Naive thymus-derived CD4-positive, alpha-beta T cell (primary cell): ENCODE measurements at regions not wholly inside any gene's neighbourhood (a gene's known extent, or its start where the extent isn't known, plus 50 kb on each side); places are given as distances from the start of the nearest gene placed in this dataset.
A peak's percentile ranks its signal among the peaks of the same experiment; 100 is the strongest.
"Not testable (repeated sequence)": the region's sequence is repeated elsewhere in the genome, so short reads cannot be mapped to it uniquely, and the experiment has no call there.

Source experiments
- ATAC-seq: fragments of 150-1000 bp; cut with Tn5 transposase; 2 replicates; pipeline ENCODE4 v1.10.0; 2021; ENCODE audit warnings: mild to moderate bottlenecking, moderate library complexity
- CTCF ChIA-PET: fragments of 350-600 bp; sonication (Branson Sonifier 250); formaldehyde crosslinking; loops from one replicate; lab custom pipeline; 2021; ENCODE audit warnings: antibody characterized with exemption; lab: Charles Lee
- POLR2A ChIA-PET: fragments of 350-600 bp; sonication (Branson Sonifier 250); formaldehyde crosslinking; loops from one replicate; lab custom pipeline; 2021; ENCODE audit warnings: antibody characterized with exemption, inconsistent platforms; lab: Charles Lee
- DNase-seq, 9 donors: peaks; one replicate each; pipeline versions ENCODE4 v3.0.0 to v3.0.0-alpha.2; 2020 to 2022; ENCODE audit warnings: mixed read lengths in 1 of 9
- H3K27ac ChIP-seq: one replicate; pipeline ENCODE4 v1.7.0; 2013; ENCODE audit warnings: mild to moderate bottlenecking, low read depth, low read length, moderate library complexity
- H3K27me3 ChIP-seq, 2 donors: one replicate each; pipeline ENCODE4 v1.7.0; 2013; ENCODE audit warnings: low read length in 2 of 2, mild to moderate bottlenecking in 2 of 2, moderate library complexity in 2 of 2; ENCODE audit not compliant: control insufficient read depth in 2 of 2, insufficient read depth in 2 of 2
- H3K36me3 ChIP-seq, 3 experiments: 1 replicate in 2 of 3; 2 replicates in 1 of 3; pipeline ENCODE4 v1.7.0; 2013; ENCODE audit warnings: low read length in 3 of 3, mild to moderate bottlenecking in 3 of 3, moderate library complexity in 1 of 3; ENCODE audit not compliant: insufficient read depth in 3 of 3, control insufficient read depth in 2 of 3
- H3K4me1 ChIP-seq, 2 donors: one replicate each; pipeline ENCODE4 v1.7.0; 2013; ENCODE audit warnings: low read length in 2 of 2, mild to moderate bottlenecking in 2 of 2, moderate library complexity in 1 of 2; ENCODE audit not compliant: control insufficient read depth in 2 of 2, insufficient read depth in 2 of 2
- H3K4me3 ChIP-seq: 2 replicates; pipeline ENCODE4 v1.7.0; 2013; ENCODE audit warnings: mild to moderate bottlenecking, low read length
- H3K9me3 ChIP-seq, 3 experiments: 1 replicate in 2 of 3; 2 replicates in 1 of 3; pipeline ENCODE4 v1.7.0; 2013; ENCODE audit warnings: low read length in 3 of 3; ENCODE audit not compliant: control insufficient read depth in 2 of 3
- H3K27ac Mint-ChIP-seq, 9 donors: one replicate each; pipeline ENCODE4 v1.8.0; 2020 to 2022; ENCODE audit warnings: mixed read lengths in 9 of 9, mild to moderate bottlenecking in 8 of 9, moderate library complexity in 5 of 9, inconsistent platforms in 2 of 9
- H3K27me3 Mint-ChIP-seq, 5 donors: one replicate each; pipeline ENCODE4 v1.8.0; 2021 to 2022; ENCODE audit warnings: mixed read lengths in 5 of 5, mild to moderate bottlenecking in 1 of 5
- H3K36me3 Mint-ChIP-seq, 5 donors: one replicate each; pipeline ENCODE4 v1.8.0; 2020 to 2022; ENCODE audit warnings: mixed read lengths in 5 of 5, mild to moderate bottlenecking in 3 of 5, inconsistent platforms in 1 of 5
- H3K4me1 Mint-ChIP-seq, 7 donors: one replicate each; pipeline ENCODE4 v1.8.0; 2020 to 2022; ENCODE audit warnings: mixed read lengths in 7 of 7, mild to moderate bottlenecking in 3 of 7, inconsistent platforms in 1 of 7
- H3K4me3 Mint-ChIP-seq, 10 donors: one replicate each; pipeline ENCODE4 v1.8.0; 2020 to 2022; ENCODE audit warnings: mild to moderate bottlenecking in 10 of 10, mixed read lengths in 10 of 10, moderate library complexity in 6 of 10, inconsistent platforms in 2 of 10
- H3K9me3 Mint-ChIP-seq, 11 donors: one replicate each; pipeline ENCODE4 v1.8.0; 2020 to 2022; ENCODE audit warnings: mixed read lengths in 11 of 11, mild to moderate bottlenecking in 4 of 11, inconsistent platforms in 1 of 11, moderate library complexity in 1 of 11
- intact Hi-C, 2 donors: fragments of 100-400 bp; cut with micrococcal nuclease; formaldehyde crosslinking; loops; one replicate each; pipeline ENCODE4 v1.15.1; 2023

DNA sequence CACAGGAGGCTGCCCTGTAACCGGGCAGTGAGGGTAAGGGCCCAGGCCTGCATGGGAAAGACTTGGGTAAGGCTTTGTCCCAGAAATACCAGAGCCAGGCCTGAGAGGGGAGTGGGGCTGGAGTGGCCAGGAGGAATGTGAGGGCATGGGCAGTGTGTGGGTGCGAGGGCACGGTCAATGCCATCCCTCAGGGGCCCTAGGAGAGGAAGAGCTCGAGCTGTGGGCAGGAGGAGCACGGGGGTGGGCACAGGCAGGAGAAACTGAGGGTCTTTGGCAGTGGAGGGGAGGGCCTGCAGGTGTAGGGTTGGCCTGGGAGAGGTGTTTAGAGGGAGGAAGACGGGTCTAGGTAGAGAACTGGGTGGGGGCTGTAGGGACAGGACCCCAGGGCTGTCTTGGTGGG, 381.6 kb downstream of the TMEM121 start:
- no peak for DNase-seq

DNA sequence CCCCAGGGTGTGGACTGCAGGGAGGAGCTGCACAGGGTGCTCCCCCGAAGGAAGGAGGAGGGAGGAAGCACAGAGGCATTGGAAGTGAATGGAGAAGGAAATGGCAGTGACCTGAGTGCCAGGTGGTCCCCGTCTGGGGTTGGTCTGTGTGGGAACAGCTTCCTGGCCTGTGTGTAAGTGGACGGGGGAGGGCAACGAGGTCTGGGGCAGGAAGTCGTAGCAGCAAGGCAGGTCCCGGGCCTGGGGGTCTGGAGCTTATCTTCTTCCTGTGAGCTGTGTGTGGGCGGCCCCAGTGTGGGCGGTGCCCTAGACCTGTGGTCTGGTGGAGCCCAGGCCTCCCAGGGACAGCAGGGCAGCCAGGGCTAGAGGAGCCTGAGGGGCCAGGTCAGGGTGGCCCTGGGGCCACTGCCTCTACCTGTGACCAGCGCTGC, 382.1 kb downstream of the TMEM121 start:
- no peaks in the 10 kb centered on the region for H3K4me1 ChIP-seq
- peaks cover 0 to 9% (median 0%) of the 10 kb centered on the region in 11 donors for H3K9me3 Mint-ChIP-seq
- H3K4me1 Mint-ChIP-seq, result peaks cover 0 to 2% (median 0%) of the 10 kb centered on the region in 7 donors
- POLR2A ChIA-PET, result no interaction called here
- H3K27ac ChIP-seq, result no peak overlapping the region
- intact Hi-C loops, result no loop called here
- no peaks in the 10 kb centered on the region for H3K27me3 ChIP-seq
- CTCF ChIA-PET, result no interaction called here
- H3K9me3 ChIP-seq, result no peaks in the 10 kb centered on the region
- DNase-seq, result no peak
- H3K27me3 Mint-ChIP-seq, result peaks cover 6 to 45% (median 12%) of the 10 kb centered on the region in 5 donors
- H3K4me3 ChIP-seq, result no peak overlapping the region
- no peaks in the 10 kb centered on the region for H3K36me3 Mint-ChIP-seq
- peak; percentile 52 for ATAC-seq
- H3K27ac Mint-ChIP-seq, result no peak overlapping the region
- no peak overlapping the region for H3K4me3 Mint-ChIP-seq
- H3K36me3 ChIP-seq, result no peaks in the 10 kb centered on the region

More for the DNA sequence above, 381.6 kb downstream of the TMEM121 start:
- Mint-ChIP-seq H3K4me3 (no peak overlapping the region), H3K4me1 (peaks cover 0 to 2% (median 0%) of the 10 kb centered on the region in 7 donors), H3K36me3 (no peaks in the 10 kb centered on the region), H3K27me3 (peaks cover 6 to 47% (median 12%) of the 10 kb centered on the region in 5 donors), H3K9me3 (peaks cover 0 to 9% (median 0%) of the 10 kb centered on the region in 11 donors), H3K27ac (no peak overlapping the region)
- intact Hi-C loops, result no loop called here
- Histone ChIP-seq H3K4me1 (no peaks in the 10 kb centered on the region), H3K4me3 (no peak overlapping the region), H3K36me3 (no peaks in the 10 kb centered on the region), H3K9me3 (no peaks in the 10 kb centered on the region), H3K27me3 (no peaks in the 10 kb centered on the region), H3K27ac (no peak overlapping the region)
- ATAC-seq, result no peak
- ChIA-PET POLR2A (no interaction called here), CTCF (no interaction called here)

DNA sequence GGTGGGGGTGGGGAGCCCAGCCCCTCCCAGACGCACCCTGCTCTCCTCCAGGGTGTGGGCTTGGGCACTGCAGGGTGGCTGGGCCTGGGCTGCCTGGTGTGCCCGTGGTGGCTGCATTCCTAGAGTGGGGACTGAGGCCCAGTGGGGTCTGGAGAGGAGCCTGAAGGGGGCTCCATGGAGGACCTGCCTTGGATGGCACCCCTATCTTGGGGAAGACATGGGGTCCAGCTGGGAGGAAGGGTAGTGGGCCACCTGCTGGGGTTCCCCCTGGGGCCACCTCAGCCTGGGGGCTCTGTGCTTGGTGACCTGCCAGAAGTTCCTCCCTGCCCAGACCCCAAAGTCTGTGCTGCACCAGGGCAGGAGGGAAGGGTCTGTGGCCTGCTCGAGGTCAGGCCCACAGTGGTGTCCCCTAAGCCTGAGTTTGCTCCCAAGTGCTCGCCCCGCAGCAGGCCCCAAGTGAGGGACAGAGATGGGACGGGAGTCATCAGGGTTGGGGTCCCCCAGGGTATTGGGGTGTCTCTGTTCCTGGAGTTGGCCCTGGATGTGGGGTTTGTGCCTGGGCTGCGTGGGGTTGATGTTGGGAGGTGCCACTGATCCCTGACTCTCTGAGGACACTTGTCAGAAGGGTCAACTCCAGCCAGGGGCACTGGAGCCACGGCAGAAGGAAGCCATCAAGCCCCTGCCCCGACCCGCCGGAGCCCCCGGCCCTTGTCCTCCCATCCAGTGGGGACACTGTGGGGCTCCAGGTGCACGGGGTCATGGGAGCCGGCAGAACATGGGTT, 382.9 kb downstream of the TMEM121 start:
- Mint-ChIP-seq H3K27me3 (peaks cover 6 to 40% (median 12%) of the 10 kb centered on the region in 5 donors), H3K36me3 (no peaks in the 10 kb centered on the region), H3K4me1 (peaks cover 0 to 2% (median 0%) of the 10 kb centered on the region in 7 donors), H3K9me3 (peaks cover 0 to 9% (median 0%) of the 10 kb centered on the region in 11 donors), H3K4me3 (peak overlapping the region in 1 of 10 donors; percentile 31), H3K27ac (no peak overlapping the region)
- no peaks in the 10 kb centered on the region for H3K27me3 ChIP-seq
- no peaks in the 10 kb centered on the region for H3K9me3 ChIP-seq
- ChIA-PET CTCF (no interaction called here), POLR2A (no interaction called here)
- H3K4me3 ChIP-seq, result no peak overlapping the region
- DNase-seq (no peak), ATAC-seq (no peak)
- no peaks in the 10 kb centered on the region for H3K36me3 ChIP-seq
- intact Hi-C loops, result no loop called here
- H3K4me1 ChIP-seq, result no peaks in the 10 kb centered on the region
- H3K27ac ChIP-seq, result no peak overlapping the region

DNA sequence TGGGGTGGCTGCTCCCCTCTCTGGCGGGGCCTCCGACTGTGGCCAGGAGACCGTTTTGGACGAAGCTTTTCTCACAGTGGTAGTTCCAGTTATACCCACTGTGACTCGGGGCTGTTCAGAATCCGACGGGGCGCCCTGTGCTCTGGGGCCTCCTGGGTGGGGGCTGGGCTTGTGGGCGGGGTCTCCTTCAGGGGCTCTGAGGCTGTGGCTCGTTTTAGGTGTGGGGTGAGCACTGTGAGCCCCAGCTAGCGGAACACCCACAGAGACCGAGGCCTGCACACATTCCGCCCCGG, 383.4 kb downstream of the TMEM121 start:
- H3K4me3 Mint-ChIP-seq, H3K36me3 ChIP-seq, H3K4me3 ChIP-seq, H3K27me3 ChIP-seq, H3K4me1 ChIP-seq, DNase-seq, H3K27ac Mint-ChIP-seq, H3K4me1 Mint-ChIP-seq, POLR2A ChIA-PET, CTCF ChIA-PET, H3K9me3 ChIP-seq, intact Hi-C loops, ATAC-seq, H3K36me3 Mint-ChIP-seq, H3K27ac ChIP-seq: not testable (repeated sequence)
- peaks cover 6 to 40% (median 12%) of the 10 kb centered on the region in 5 donors for H3K27me3 Mint-ChIP-seq
- peaks cover 0 to 13% (median 2%) of the 10 kb centered on the region in 11 donors for H3K9me3 Mint-ChIP-seq

DNA sequence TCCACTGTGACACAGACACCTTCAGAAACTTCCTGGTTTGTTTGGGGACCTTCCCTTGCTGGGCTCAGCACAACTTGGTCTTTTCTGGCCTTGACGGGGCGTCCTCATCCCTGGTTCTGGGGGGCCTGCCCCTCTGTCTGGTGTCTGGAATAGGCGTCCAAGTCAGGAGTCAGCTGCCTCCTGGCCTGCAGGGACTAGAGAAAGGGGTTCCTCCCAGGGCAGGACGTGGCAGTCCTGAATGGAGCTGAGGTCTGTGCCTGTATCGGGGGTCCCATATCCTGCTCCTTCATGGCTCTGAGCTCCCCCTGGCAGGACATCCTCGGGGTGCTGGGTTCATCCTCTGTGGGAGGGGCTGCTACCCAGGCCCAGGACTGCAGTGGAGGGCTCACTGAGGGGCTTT, 384.0 kb downstream of the TMEM121 start:
- Histone ChIP-seq H3K36me3 (no peaks in the 10 kb centered on the region), H3K4me1 (no peaks in the 10 kb centered on the region), H3K27ac (no peak overlapping the region), H3K4me3 (no peak overlapping the region), H3K9me3 (no peaks in the 10 kb centered on the region), H3K27me3 (no peaks in the 10 kb centered on the region)
- H3K4me3 Mint-ChIP-seq, result no peak overlapping the region
- H3K36me3 Mint-ChIP-seq, result peaks cover 0 to 3% (median 0%) of the 10 kb centered on the region in 5 donors
- H3K9me3 Mint-ChIP-seq, result peaks cover 0 to 17% (median 5%) of the 10 kb centered on the region in 11 donors
- H3K27ac Mint-ChIP-seq, result no peak overlapping the region
- DNase-seq (no peak), ATAC-seq (no peak)
- POLR2A ChIA-PET, result no interaction called here
- peaks cover 7 to 35% (median 12%) of the 10 kb centered on the region in 5 donors for H3K27me3 Mint-ChIP-seq
- intact Hi-C loops, result no loop called here
- peaks cover 0 to 2% (median 0%) of the 10 kb centered on the region in 7 donors for H3K4me1 Mint-ChIP-seq
- CTCF ChIA-PET, result no interaction called here

DNA sequence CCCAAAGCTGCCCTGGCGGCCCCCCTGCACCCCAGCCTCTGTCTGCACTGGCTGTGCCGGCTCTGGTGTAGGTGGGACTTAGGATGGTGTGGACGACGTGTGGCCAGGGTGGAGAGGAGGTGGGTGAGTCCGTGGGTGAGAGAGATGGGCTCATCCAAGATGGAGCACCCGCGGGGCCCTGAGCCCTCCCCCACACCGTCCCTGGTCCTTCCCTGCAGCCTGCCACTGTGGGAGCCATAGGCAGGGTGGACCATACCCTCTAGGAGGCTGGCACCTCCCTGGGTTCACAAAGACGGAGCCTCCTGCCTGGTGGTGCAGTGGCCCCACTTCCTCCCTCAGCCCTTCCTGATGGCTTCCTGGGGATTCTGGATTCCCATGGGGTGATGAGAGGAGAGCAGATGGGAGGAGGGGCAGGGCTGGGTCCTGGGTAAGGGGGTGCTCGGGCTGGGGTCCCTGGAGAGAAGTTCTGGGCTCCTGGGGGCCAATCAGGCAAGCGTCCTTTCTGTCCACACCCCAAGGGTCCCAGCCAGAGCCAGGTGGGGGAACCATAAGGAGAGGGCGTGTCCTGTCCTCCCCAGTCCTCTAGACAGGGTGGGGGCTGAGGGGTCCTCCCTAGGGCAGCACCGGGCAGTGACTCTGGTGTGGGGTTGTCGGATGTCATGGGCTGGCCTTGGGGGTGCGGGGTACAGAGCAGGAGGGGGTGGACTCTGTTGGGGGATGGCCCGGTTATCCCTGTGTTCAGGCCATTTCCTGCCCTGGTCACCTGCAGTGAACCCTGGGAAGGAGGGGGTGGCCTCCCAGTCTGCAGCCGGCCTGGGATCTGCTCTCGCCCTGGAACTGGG, 384.8 kb downstream of the TMEM121 start:
- intact Hi-C loops, result no loop called here
- peaks cover 0 to 10% (median 4%) of the 10 kb centered on the region in 5 donors for H3K36me3 Mint-ChIP-seq
- POLR2A ChIA-PET, result no interaction called here
- no peak overlapping the region for H3K4me3 Mint-ChIP-seq
- H3K27me3 ChIP-seq, result no peaks in the 10 kb centered on the region
- no peaks in the 10 kb centered on the region for H3K36me3 ChIP-seq
- no peak overlapping the region for H3K27ac Mint-ChIP-seq
- H3K27ac ChIP-seq, result no peak overlapping the region
- ATAC-seq (no peak), DNase-seq (no peak)
- peaks cover 0 to 24% (median 8%) of the 10 kb centered on the region in 11 donors for H3K9me3 Mint-ChIP-seq
- no peaks in the 10 kb centered on the region for H3K4me1 ChIP-seq
- CTCF ChIA-PET, result no interaction called here
- H3K4me1 Mint-ChIP-seq, result peaks cover 0 to 2% (median 0%) of the 10 kb centered on the region in 7 donors
- H3K4me3 ChIP-seq, result no peak overlapping the region
- H3K27me3 Mint-ChIP-seq, result peaks cover 4 to 35% (median 12%) of the 10 kb centered on the region in 5 donors
- H3K9me3 ChIP-seq, result no peaks in the 10 kb centered on the region
